ENCODE measurements at regions not wholly inside any gene's neighbourhood (a gene's known extent, or its start where the extent isn't known, plus 50 kb on each side); places are given as distances from the start of the nearest gene placed in this dataset.
A peak's percentile ranks its signal among the peaks of the same experiment; 100 is the strongest.

DNA sequence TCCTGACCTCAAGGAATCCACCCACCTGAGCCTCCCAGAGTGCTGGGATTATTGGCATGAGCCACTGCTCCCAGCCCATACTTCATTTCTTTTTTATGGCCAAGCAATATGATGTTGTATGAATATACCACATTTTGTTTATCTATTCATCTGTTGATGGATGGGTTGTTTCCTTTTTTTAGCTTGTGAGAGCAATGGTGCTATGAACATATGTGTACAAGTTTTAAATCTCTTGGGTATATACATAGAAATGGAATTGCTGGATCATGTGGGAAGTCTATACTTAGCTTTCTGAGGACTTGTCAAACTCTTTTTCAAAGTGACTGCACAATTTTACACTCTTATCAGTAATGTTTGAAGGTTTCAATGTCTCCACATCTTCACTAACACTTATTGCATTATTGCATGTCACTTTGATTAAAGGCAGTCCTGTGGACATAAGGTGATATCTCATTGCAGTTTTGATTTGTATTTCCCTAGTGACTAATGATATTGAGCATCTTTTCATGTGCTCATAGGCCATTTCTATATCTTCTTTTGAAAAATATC is 167.1 kb upstream of the SPHKAP start:
- no peak for DNase-seq (ENCODE audit: low read depth in 2 of 2)

DNA sequence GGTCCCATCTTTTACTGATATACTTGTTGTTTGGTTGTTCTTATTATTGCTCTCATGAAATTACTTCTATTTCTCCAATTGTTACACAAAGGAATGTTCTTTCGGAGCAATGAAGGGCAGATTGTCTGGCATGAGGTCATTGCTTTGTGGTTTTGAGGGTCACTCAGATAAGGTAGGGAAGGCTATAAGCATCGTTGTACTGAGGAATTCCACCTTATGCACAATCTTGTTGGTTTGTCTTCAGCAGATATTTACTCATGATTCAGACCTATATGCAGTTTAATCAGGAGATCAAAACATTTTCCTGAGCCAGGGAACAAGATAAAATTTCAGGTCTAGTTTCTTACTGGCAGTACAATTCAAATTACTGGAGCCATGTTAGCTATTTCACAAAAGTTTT is 163.0 kb upstream of the SPHKAP start:
- DNase-seq (ENCODE audit: low read depth in 2 of 2) = no peak

GRCh38 chr2:228339525-228339924 is 158.0 kb upstream of the SPHKAP start:
- no peak for DNase-seq (ENCODE audit: low read depth in 2 of 2)

DNA sequence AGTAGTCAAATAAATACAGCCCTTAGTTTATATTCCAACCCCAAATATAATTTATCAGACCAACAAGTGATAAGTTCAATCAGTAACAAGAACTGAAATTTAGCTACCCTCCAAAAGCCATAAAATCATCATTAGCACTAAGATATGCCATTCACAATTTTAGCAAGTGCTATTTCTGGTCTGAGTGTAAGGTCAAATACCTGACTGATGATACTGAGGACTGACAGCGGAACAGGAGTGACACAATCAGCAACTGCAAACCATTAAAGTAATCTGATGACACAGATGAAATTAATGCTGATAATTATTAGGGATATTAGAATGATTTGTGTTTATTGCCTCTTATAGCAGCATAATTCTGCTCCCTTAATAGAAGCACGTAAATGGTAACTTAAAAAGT is 152.7 kb upstream of the SPHKAP start:
- DNase-seq (ENCODE audit: low read depth in 2 of 2) = no peak

DNA sequence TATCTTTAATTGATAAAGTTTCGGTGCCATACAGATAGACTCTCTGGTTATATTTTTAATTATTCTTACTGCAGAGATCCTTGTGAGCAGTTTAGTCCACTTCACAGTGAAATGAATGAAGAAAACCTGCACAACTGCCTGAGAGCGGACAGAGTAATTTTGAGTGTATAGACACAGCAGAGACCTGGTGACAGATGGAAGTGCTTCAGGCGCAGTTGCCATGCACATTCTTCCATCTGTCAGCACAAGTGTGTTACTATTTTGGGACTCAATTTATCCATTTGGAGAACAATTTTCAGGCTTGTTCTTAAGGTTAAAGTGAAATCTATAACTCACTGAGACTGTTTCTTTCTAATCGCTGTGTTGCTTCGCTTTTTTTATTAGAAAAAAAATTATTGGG is 147.8 kb upstream of the SPHKAP start:
- DNase-seq (ENCODE audit: low read depth in 2 of 2) = no peak

GRCh38 chr2:228321015-228321414 is 139.5 kb upstream of the SPHKAP start:
- no peak for DNase-seq (ENCODE audit: low read depth in 2 of 2)

DNA sequence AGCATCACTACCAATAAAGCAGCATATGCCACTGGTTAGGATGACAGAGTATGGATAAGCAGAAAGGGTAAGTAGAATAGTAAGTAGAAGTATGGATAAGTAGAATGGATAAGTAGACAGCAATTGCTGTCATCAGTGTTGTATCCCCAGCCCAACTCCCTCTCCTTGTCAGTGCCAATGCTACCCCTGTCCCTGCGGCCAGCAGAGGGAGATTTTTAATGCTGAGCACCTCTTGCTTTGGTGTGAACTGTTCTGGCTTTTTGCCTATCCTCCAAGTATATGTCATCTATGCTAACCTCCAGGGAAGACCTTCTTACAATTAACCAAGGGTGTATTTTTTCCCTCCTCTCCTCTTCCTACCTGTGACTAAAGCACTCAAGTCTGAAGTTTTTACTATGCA is 136.7 kb upstream of the SPHKAP start:
- DNase-seq (ENCODE audit: low read depth in 2 of 2) = peak; percentile 3 to 8

DNA sequence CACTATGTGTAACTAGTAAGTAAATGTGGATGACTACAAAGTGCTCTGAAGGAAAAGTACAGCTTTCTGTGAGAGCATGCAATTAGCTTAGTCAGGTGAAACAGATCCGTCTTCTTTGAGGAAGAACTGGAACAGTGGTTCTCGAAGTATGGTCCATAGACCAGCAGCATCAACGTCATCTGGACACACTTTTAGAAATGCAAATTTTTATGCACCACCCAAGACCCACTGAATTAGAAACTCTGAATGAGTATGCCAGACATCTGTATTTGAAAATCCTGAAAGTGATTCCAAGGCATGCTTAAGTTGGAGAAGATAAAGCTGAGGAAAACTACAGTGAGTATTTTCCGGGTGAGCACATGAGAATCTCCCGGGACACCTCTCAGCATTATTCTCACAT is 130.7 kb upstream of the SPHKAP start:
- no peak for DNase-seq (ENCODE audit: low read depth in 2 of 2)

DNA sequence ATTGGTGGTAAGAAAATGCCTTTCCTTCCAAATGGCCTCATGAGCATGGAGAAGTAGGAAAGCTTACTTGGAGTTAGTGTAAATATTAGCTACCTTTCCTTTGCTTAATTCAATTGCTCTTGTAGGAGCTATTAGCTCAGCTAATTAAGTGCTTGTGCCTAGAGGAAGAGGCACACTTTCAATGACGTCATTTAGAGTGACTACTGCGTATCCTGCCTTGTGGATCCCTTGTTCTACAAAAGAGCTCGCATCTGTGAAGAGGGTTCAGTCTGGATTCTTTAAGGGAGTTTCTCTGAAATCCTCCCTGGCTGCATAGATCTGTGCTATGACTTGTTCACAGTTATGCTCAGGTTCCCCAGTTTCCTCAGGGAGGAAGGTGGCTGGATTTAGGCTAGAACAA is 122.5 kb upstream of the SPHKAP start:
- DNase-seq (ENCODE audit: low read depth in 2 of 2) = no peak

GRCh38 chr2:228283491-228284171 is 102.1 kb upstream of the SPHKAP start:
- DNase-seq (ENCODE audit: low read depth in 2 of 2) = no peak

GRCh38 chr2:228282376-228282775 is 100.9 kb upstream of the SPHKAP start:
- no peak for DNase-seq (ENCODE audit: low read depth in 2 of 2)

DNA sequence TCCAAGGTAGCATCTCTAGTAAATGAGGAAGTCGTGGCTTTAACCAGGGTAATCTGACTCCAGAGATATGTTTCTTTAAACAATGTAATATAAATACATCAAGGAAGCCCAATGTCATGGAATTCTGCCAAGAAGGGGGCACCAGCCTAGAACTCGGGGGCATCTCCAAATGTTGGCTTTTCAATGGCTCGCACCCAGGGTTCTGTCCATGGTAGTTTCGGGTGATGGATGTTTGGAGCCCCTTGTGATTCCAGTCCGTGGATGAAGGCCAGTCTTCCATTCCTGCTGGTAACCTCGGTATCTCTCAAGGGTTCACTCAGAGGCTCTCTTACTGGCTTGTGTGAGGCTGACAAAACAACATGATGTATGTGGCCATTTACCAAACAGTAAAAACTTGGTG is 91.7 kb upstream of the SPHKAP start:
- DNase-seq (ENCODE audit: low read depth in 2 of 2) = no peak

DNA sequence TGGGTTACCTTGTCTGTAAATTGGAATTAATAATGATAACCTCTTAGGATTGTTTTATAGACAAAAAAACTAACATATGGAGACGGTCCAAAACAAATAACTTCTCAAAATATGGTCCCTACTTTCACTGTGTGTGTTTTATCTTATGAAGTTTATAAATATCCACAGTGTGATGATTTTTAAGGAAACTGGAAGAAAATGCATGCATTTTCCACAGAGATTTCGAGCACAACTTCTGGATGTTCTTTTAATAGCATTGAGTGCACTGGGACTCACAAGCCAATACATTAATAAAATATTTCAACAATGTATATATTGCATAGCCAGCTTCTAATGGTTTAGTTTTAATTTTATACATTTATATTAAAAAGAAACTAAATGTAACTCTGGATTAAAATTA is 87.9 kb upstream of the SPHKAP start:
- no peak for DNase-seq (ENCODE audit: low read depth in 2 of 2)

GRCh38 chr2:228268756-228269155 is 87.3 kb upstream of the SPHKAP start:
- DNase-seq (ENCODE audit: low read depth in 2 of 2) = no peak

GRCh38 chr2:228268301-228268700 is 86.8 kb upstream of the SPHKAP start:
- no peak for DNase-seq (ENCODE audit: low read depth in 2 of 2)

DNA sequence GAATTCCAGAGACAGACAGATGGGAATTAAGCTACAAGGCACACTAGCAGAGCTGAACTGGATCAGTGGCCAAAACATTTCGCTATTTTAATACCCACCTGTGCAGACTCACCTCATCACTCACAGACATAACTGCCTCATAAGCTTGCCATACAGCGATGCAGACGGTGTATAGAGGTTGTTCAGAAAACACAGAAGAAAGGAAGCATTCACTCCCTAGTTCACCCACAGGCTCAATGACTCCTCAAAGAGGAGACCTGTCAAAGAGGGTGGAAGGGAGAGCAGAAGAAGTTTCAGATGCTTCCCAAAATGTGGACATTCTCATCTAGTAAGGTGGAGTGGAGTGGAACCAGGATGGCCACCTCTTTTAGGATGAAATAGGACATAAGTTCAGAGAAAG is 81.7 kb upstream of the SPHKAP start:
- no peak for DNase-seq (ENCODE audit: low read depth in 2 of 2)

DNA sequence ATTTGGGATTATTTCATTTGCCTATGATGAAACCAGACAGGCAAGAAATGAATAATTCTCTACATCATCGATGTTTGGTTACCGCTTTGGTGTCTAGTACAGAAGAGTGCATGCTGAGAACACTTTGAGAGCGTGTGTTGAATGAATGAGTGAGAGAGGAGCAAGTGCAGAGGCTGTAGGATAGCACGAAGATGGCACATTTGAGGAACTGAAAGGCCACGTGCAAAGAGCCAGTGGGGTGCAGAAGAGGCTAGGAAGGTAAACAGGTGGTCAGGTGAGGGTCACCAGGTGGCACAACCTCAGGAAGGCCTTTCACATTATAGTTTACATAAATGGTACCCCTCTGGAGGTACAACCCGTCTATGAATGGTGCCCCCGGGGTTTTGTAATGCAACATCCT is 80.1 kb upstream of the SPHKAP start:
- DNase-seq (ENCODE audit: low read depth in 2 of 2) = no peak

DNA sequence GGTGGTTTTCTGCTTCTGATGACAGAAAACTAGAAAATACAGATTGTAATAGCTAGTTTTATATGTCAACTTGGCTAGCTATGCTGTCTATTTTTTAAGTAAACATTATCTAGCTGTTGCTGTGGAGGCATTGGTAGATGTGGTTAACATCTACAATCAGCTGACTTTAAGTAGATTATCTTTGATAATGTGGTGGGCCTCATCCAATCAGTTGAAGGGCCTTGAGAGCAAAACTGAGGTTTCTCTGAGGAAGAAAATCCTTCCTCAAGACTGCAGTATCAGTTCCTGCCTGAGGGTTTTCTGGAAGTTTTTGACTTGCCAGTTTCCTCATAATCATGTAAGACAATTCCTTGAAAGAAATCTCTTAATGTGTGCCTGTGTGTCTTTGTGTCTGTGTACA is 75.9 kb upstream of the SPHKAP start:
- no peak for DNase-seq (ENCODE audit: low read depth in 2 of 2)

DNA sequence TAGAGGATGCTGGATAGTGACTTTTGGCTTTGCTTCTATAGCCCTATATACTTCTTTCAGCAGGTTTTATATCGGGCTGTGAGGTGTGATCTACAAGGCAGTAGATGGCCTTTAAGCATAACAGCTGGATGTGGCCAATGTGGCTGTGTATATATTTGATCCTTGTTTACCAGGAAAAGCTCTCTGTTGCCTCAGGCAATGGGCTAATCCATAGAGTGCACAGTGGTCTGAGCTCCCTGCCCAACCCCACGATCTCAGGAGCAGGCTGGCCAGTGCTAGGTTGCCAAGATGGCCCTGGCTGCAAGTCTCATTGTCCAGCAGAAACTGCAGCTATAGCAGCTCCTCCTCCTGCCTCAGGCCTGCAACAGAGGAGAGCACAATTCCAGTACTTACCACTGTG is 72.3 kb upstream of the SPHKAP start:
- no peak for DNase-seq (ENCODE audit: low read depth in 2 of 2)

- no peak for DNase-seq (ENCODE audit: low read depth in 2 of 2)
Observed at GRCh38 chr2:228247335-228247734, 65.8 kb upstream of the SPHKAP start.

GRCh38 chr2:228245601-228246000 is 64.1 kb upstream of the SPHKAP start:
- DNase-seq (ENCODE audit: low read depth in 2 of 2) = no peak

GRCh38 chr2:228242591-228242990 is 61.1 kb upstream of the SPHKAP start:
- no peak for DNase-seq (ENCODE audit: low read depth in 2 of 2)

DNA sequence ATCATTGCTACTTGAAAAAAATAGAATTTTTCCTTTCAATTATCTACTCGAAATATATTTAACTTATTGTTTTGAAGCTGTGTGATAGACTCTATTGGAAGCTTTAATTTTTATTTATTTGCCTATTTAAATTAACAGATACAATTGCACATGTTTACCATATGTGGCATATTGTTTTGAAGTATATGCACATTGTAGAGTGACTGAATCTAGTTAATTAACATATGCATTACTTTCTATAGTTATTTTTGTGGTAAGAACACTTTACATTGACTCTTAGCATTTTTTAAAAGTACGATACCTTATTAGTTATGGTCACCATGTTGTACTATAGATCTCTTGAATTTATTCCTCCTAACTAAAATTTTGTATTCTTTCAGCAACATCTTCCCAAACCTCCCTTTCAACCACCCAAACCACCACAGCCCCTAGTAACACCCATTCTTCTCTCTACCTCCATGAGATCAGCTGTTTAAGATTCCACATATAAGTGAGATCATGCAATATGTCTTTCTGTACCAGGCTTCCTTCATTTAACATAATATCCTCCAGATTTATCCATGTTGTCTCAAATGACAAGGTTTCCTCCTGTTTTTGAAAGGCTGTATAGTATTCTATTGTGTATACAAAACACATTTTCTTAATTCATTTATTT is 58.5 kb upstream of the SPHKAP start:
- no peak for DNase-seq (ENCODE audit: low read depth in 2 of 2)
